C4-2B (cell line): ENCODE measurements at regions not wholly inside any gene's neighbourhood (a gene's known extent, or its start where the extent isn't known, plus 50 kb on each side); places are given as distances from the start of the nearest gene placed in this dataset.

Experiments
- CTCF ChIP-seq: fragments of 450-650 bp; conservative IDR thresholded peaks from 2 replicates; pipeline ENCODE4 v1.5.1; 2017; ENCODE audit warnings: mild to moderate bottlenecking
- ZFX ChIP-seq: fragments of 450-650 bp; IDR thresholded peaks from 2 replicates; pipeline ENCODE4 v1.6.1; 2017

DNA sequence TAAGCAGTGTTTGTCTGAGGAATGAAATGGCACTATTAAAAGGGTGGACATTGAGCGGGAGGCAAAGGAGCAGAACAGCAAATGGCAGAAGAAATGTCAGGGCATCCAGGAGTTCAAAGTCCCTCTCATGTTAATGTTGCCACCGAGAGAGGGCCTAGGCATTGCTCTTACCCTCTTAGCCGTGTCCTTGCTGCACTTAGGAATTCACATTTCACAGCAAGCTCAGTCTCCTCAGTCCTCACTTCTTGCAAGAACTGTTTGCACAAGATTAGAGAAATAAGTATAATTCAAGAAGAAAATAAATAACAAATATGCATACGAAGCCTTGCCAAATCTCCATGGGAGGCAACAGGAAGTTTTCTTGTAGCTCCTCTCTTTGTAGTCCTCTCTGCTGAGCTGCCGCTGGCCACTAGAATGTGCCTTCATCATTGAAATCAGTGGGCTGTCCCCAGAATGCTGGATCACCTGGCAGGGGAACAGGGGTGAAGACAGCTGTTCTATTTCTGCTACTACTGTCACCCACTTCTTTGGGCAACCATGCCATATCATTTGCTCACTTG, 205.8 kb downstream of the ZNF326 start:
- TF ChIP-seq CTCF (no peak), ZFX (no peak)
